CD4-positive, alpha-beta T cell (primary cell): ENCODE measurements at regions not wholly inside any gene's neighbourhood (a gene's known extent, or its start where the extent isn't known, plus 50 kb on each side); places are given as distances from the start of the nearest gene placed in this dataset.

Experiments used
- ATAC-seq: fragments of 200-7000 bp; cut with Tn5 transposase; one replicate; pipeline ENCODE4 v1.10.0; 2022; ENCODE audit warnings: mild to moderate bottlenecking; ENCODE audit not compliant: poor library complexity
- CTCF ChIA-PET: fragments of 350-600 bp; sonication (Branson Sonifier 250); formaldehyde crosslinking; loops from one replicate; lab custom pipeline; 2021; ENCODE audit warnings: antibody characterized with exemption, inconsistent platforms; lab: Charles Lee
- POLR2A ChIA-PET: fragments of 350-600 bp; sonication (Branson Sonifier 250); formaldehyde crosslinking; loops from one replicate; lab custom pipeline; 2021; ENCODE audit warnings: antibody characterized with exemption, inconsistent platforms; lab: Charles Lee
- DNase-seq, 14 experiments: peaks; one replicate each; pipeline ENCODE4 v3.0.0-alpha.2; 2013 to 2020; ENCODE audit warnings: mixed read lengths in 2 of 14
- H3K27ac ChIP-seq, 2 donors: one replicate each; pipeline versions ENCODE4 v1.5.1 to v1.7.0; 2013; ENCODE audit warnings: low read length in 2 of 2, low read depth in 1 of 2, mild to moderate bottlenecking in 1 of 2
- H3K27me3 ChIP-seq, 2 experiments: 1 replicate in 1 of 2; 2 replicates in 1 of 2; pipeline versions ENCODE4 v1.6.1 to v1.7.0; 2013; ENCODE audit warnings: low read length in 2 of 2, control low read depth in 1 of 2, mild to moderate bottlenecking in 1 of 2, moderate library complexity in 1 of 2; ENCODE audit not compliant: insufficient read depth in 2 of 2, control insufficient read depth in 1 of 2
- H3K36me3 ChIP-seq: one replicate; pipeline ENCODE4 v1.6.1; 2013; ENCODE audit warnings: low read length, control low read depth; ENCODE audit not compliant: insufficient read depth
- H3K4me1 ChIP-seq: one replicate; pipeline ENCODE4 v1.6.1; 2013; ENCODE audit warnings: low read length, control low read depth; ENCODE audit not compliant: insufficient read depth
- H3K4me3 ChIP-seq: one replicate; pipeline ENCODE4 v1.5.1; 2013; ENCODE audit warnings: mild to moderate bottlenecking, low read length, moderate library complexity
- H3K9me3 ChIP-seq, 2 experiments: 1 replicate in 1 of 2; 2 replicates in 1 of 2; pipeline versions ENCODE4 v1.6.1 to v1.7.0; 2013; ENCODE audit warnings: low read length in 2 of 2, mild to moderate bottlenecking in 2 of 2, control low read depth in 1 of 2, moderate library complexity in 1 of 2; ENCODE audit not compliant: control insufficient read depth in 1 of 2, insufficient read depth in 1 of 2
- H3K27ac Mint-ChIP-seq: one replicate; pipeline ENCODE4 v1.8.0; 2020; ENCODE audit warnings: mixed read lengths
- H3K27me3 Mint-ChIP-seq: one replicate; pipeline ENCODE4 v1.8.0; 2021; ENCODE audit warnings: mixed read lengths
- H3K36me3 Mint-ChIP-seq: one replicate; pipeline ENCODE4 v1.8.0; 2021; ENCODE audit warnings: low read depth, mixed read lengths
- H3K4me1 Mint-ChIP-seq: one replicate; pipeline ENCODE4 v1.8.0; 2021; ENCODE audit warnings: low read depth, mixed read lengths
- H3K4me3 Mint-ChIP-seq: one replicate; pipeline ENCODE4 v1.8.0; 2020; ENCODE audit warnings: mild to moderate bottlenecking, mixed read lengths
- H3K9me3 Mint-ChIP-seq: one replicate; pipeline ENCODE4 v1.8.0; 2020; ENCODE audit warnings: mixed read lengths
- intact Hi-C, 2 experiments: fragments of 100-400 bp; cut with DNase I in 1 of 2; cut with micrococcal nuclease in 1 of 2; formaldehyde crosslinking; loops; one replicate each; pipeline versions ENCODE4 v1.15.1 to v1.9.0; 2023 to 2025; cut with DNase I, micrococcal nuclease
- TF ChIP-seq, protein P1 (sequence below): fragments of 200-600 bp; IDR thresholded peaks from one replicate; pipeline ENCODE4 v1.8.0; 2022; ENCODE audit warnings: antibody characterized with exemption, mild to moderate bottlenecking

DNA sequence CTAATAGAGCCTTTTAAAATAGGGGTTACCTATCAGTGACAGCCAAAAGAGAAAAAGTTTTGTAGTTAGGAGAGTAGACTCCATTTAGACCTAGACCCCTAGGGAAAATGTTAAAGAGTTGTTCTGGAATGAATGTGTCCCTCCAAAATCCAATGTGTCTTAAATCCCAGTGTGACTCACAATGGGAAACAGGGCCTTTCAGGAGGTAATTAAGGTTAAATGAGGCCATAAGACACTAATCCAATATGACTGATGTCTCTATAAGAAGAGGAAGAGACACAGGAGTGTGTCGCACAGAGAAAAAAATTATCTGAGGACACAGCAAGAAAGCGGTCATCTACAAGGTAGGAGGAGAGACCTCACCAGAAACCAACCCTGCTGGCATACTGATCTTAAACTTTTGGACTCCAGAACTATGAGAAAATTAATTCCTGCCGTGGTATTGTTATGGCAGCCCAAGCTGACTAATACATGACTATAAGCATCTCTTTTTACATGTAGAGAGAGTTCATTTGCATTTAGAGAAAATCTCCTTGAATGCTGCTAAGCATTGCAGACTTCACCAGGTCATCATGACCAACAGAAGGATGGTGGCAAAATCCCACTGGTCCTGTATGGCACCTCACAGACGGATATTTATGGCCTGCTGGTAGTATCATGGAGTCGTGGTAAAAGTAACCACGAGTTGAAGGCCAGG lies 259.6 kb upstream of the TMTC1 start:
- Histone ChIP-seq H3K27ac (no peak overlapping the region), H3K36me3 (no peaks in the 10 kb centered on the region), H3K27me3 (no peaks in the 10 kb centered on the region), H3K4me3 (no peak overlapping the region), H3K9me3 (no peaks in the 10 kb centered on the region), H3K4me1 (no peaks in the 10 kb centered on the region)
- Mint-ChIP-seq H3K4me1 (no peaks in the 10 kb centered on the region), H3K36me3 (no peaks in the 10 kb centered on the region), H3K27me3 (no peaks in the 10 kb centered on the region), H3K27ac (no peak overlapping the region), H3K4me3 (no peak overlapping the region), H3K9me3 (peaks cover 10% of the 10 kb centered on the region)
- no peak for ATAC-seq
- TF ChIP-seq, protein P1, sequence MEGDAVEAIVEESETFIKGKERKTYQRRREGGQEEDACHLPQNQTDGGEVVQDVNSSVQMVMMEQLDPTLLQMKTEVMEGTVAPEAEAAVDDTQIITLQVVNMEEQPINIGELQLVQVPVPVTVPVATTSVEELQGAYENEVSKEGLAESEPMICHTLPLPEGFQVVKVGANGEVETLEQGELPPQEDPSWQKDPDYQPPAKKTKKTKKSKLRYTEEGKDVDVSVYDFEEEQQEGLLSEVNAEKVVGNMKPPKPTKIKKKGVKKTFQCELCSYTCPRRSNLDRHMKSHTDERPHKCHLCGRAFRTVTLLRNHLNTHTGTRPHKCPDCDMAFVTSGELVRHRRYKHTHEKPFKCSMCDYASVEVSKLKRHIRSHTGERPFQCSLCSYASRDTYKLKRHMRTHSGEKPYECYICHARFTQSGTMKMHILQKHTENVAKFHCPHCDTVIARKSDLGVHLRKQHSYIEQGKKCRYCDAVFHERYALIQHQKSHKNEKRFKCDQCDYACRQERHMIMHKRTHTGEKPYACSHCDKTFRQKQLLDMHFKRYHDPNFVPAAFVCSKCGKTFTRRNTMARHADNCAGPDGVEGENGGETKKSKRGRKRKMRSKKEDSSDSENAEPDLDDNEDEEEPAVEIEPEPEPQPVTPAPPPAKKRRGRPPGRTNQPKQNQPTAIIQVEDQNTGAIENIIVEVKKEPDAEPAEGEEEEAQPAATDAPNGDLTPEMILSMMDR, result no peak
- CTCF ChIA-PET, result no interaction called here
- DNase-seq, result no peak
- intact Hi-C loops, result no loop called here
- POLR2A ChIA-PET, result no interaction called here

DNA sequence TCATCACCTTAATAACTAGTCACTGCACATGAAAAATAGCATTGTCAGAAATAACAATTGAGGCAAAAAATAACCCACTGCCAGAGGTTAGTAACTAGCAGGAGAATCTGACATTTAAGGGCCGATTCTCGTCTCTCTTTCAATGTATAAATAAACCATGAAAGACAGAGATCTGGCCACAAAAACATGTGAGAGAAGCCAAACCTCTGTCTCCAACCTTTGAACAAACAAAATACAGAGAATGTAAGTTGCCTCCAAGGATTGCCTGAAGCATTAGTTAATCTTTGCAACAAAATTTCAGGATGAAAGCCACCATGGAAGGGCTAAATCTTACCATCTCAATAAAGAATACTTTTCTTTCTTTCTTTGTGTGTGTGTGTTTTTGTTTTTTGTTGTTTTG lies 257.4 kb upstream of the TMTC1 start:
- Mint-ChIP-seq H3K27ac (no peak overlapping the region), H3K4me3 (no peak overlapping the region), H3K9me3 (peaks cover 13% of the 10 kb centered on the region), H3K36me3 (no peaks in the 10 kb centered on the region), H3K27me3 (no peaks in the 10 kb centered on the region), H3K4me1 (no peaks in the 10 kb centered on the region)
- intact Hi-C loops, result no loop called here
- ATAC-seq (no peak), DNase-seq (no peak)
- H3K27ac ChIP-seq, result no peak overlapping the region
- CTCF ChIA-PET, result no interaction called here
- H3K4me1 ChIP-seq, result no peaks in the 10 kb centered on the region
- H3K36me3 ChIP-seq, result no peaks in the 10 kb centered on the region
- TF ChIP-seq, protein P1, result no peak
- H3K4me3 ChIP-seq, result no peak overlapping the region
- no peaks in the 10 kb centered on the region for H3K9me3 ChIP-seq
- POLR2A ChIA-PET, result no interaction called here
- H3K27me3 ChIP-seq, result no peaks in the 10 kb centered on the region

DNA sequence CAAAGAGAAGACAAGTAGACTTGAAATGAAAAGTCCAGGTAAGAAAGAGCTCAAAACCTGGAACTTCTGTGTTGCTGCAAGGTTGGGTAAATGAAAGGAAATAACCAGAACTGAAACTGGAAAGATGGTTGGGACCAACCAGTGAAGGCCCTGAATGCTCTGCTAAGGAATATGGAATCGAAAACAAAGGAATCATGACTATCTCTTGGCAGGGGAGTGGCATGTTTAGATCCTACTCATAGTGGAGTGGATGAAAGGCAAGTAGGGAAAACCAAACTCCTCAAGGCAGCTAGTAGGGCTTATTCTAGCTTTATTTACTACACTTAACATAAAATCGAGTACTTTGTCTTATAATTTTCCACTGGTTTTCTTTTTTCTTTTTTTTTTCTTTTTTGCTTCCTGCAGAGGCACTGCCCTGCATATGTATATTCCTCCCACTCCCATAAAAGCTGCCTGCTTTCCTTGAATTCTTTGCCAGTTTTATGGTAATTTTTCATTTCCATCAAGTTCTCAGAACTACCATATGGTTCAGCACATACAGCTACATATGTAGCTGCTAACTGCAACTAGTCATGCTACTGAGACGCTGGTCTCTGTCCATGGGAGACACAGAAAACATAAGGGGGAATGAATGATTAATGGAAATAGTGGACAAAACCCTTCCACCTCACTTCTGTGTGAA lies 247.1 kb upstream of the TMTC1 start:
- ChIA-PET CTCF (no interaction called here), POLR2A (no interaction called here)
- Histone ChIP-seq H3K4me1 (no peaks in the 10 kb centered on the region), H3K27me3 (no peaks in the 10 kb centered on the region), H3K9me3 (no peaks in the 10 kb centered on the region), H3K36me3 (no peaks in the 10 kb centered on the region), H3K27ac (no peak overlapping the region), H3K4me3 (no peak overlapping the region)
- no peak overlapping the region for H3K27ac Mint-ChIP-seq
- H3K9me3 Mint-ChIP-seq, result no peaks in the 10 kb centered on the region
- DNase-seq (no peak), ATAC-seq (no peak)
- no peak overlapping the region for H3K4me3 Mint-ChIP-seq
- no peaks in the 10 kb centered on the region for H3K4me1 Mint-ChIP-seq
- intact Hi-C loops, result no loop called here
- TF ChIP-seq, protein P1, result no peak
- no peaks in the 10 kb centered on the region for H3K36me3 Mint-ChIP-seq
- H3K27me3 Mint-ChIP-seq, result no peaks in the 10 kb centered on the region
